GM12878 (cell line): ENCODE measurements at regions not wholly inside any gene's neighbourhood (a gene's known extent, or its start where the extent isn't known, plus 50 kb on each side); places are given as distances from the start of the nearest gene placed in this dataset.

Experiments used
- ATAC-seq: fragments of 200-7000 bp; cut with Tn5 transposase; 3 replicates; pipeline ENCODE4 v1.9.1; 2020; ENCODE audit warnings: mild to moderate bottlenecking, moderate library complexity
- BruUV-seq: library from RNA; stranded (reverse); fragments of 400-500 nt; replicated peaks from 2 replicates; lab custom pipeline; 2021; lab: Mats Ljungman, UMichigan
- CTCF ChIA-PET: fragments of 300-600 bp; sonication (Branson Sonifier 250); formaldehyde crosslinking; extraction: SDS; loops from one replicate; lab custom pipeline; 2021; ENCODE audit warnings: inconsistent platforms; lab: Yijun Ruan, JAX
- POLR2A ChIA-PET: fragments of 350-600 bp; formaldehyde crosslinking; extraction: SDS; loops from one replicate; lab custom pipeline; 2021; ENCODE audit warnings: inconsistent platforms; lab: Charles Lee
- RAD21 ChIA-PET: fragments of 300-600 bp; sonication (Branson Sonifier 250); formaldehyde crosslinking; loops from one replicate; lab custom pipeline; 2023; ENCODE audit warnings: antibody characterized with exemption; ENCODE audit not compliant: unreplicated experiment; lab: Charles Lee
- SMC1A ChIA-PET: fragments of 300-600 bp; sonication (Branson Sonifier 250); formaldehyde crosslinking; loops from one replicate; lab custom pipeline; 2023; ENCODE audit not compliant: unreplicated experiment, uncharacterized antibody; lab: Charles Lee
- DNase-seq: peaks from one replicate; pipeline ENCODE4 v3.0.0-alpha.2; 2011; ENCODE audit warnings: low read depth, low spot score
- FAIRE-seq: peaks from 3 replicates; lab custom pipeline; 2011; peaks lifted over from hg19 to GRCh38; lab: Jason Lieb, UNC
- H2AFZ ChIP-seq: 2 replicates; pipeline ENCODE4 v1.6.0; 2011; ENCODE audit warnings: low read depth, low read length, control low read depth; ENCODE audit not compliant: control insufficient read depth
- H3K27ac ChIP-seq: 2 replicates; pipeline ENCODE4 v1.5.1; 2011; ENCODE audit warnings: control low read depth; ENCODE audit not compliant: control insufficient read depth, insufficient read depth
- H3K27me3 ChIP-seq, 2 experiments: replicated peaks in 1 of 2; 2 replicates each; pipeline versions ENCODE4 v1.6.0 to v1.6.1; 2011; ENCODE audit warnings: low read length in 1 of 2; ENCODE audit not compliant: control insufficient read depth in 2 of 2, insufficient read depth in 2 of 2
- H3K36me3 ChIP-seq, 2 experiments: 2 replicates each; pipeline ENCODE4 v1.5.1; 2011; ENCODE audit warnings: low read length in 1 of 2; ENCODE audit not compliant: control insufficient read depth in 2 of 2, insufficient read depth in 2 of 2
- H3K4me1 ChIP-seq: 2 replicates; pipeline ENCODE4 v1.6.1; 2011; ENCODE audit warnings: mild to moderate bottlenecking, low read length, moderate library complexity, mixed read lengths; ENCODE audit not compliant: control insufficient read depth, insufficient read depth
- H3K4me2 ChIP-seq: 2 replicates; pipeline ENCODE4 v1.6.0; 2011; ENCODE audit warnings: control low read depth; ENCODE audit not compliant: control insufficient read depth, insufficient read depth
- H3K4me3 ChIP-seq: fragments of 200-600 bp; sonication (generic); 2 replicates; pipeline ENCODE4 v1.5.1; 2016
- H3K79me2 ChIP-seq: 2 replicates; pipeline ENCODE4 v1.6.0; 2011; ENCODE audit warnings: low read length; ENCODE audit not compliant: control insufficient read depth, insufficient read depth
- H3K9ac ChIP-seq: 2 replicates; pipeline ENCODE4 v1.8.0; 2011; ENCODE audit warnings: low read length, control low read depth, mixed read lengths; ENCODE audit not compliant: control insufficient read depth, insufficient read depth
- H3K9me3 ChIP-seq: replicated peaks from 3 replicates; pipeline ENCODE4 v1.5.1; 2011; ENCODE audit warnings: mild to moderate bottlenecking, low read length; ENCODE audit not compliant: control insufficient read depth, insufficient read depth
- H4K20me1 ChIP-seq: 2 replicates; pipeline ENCODE4 v1.6.0; 2011; ENCODE audit not compliant: control insufficient read depth, insufficient read depth
- ATF3 ChIP-seq: IDR thresholded peaks from 2 replicates; pipeline ENCODE4 v1.6.1; 2011; ENCODE audit warnings: low read depth, mild to moderate bottlenecking, low read length, moderate library complexity, borderline replicate concordance; ENCODE audit errors: extremely low read depth
- CBX3 ChIP-seq: fragments of 200-600 bp; sonication (generic); IDR thresholded peaks from 2 replicates; pipeline ENCODE4 v1.6.1; 2016; ENCODE audit warnings: low read depth, borderline replicate concordance
- ESRRA ChIP-seq: IDR thresholded peaks from 2 replicates; pipeline ENCODE4 v1.6.1; 2012; ENCODE audit warnings: mild to moderate bottlenecking, low read length, improper control_type of control experiment
- KAT2A ChIP-seq: conservative IDR thresholded peaks from 2 replicates; pipeline ENCODE4 v1.6.1; 2011; ENCODE audit warnings: low read depth, low read length; ENCODE audit not compliant: control insufficient read depth
- KDM1A ChIP-seq: fragments of 200-600 bp; sonication (generic); IDR thresholded peaks from 2 replicates; pipeline ENCODE4 v1.6.1; 2016; ENCODE audit warnings: borderline replicate concordance
- NR2F1 ChIP-seq: fragments of 450-650 bp; conservative IDR thresholded peaks from 2 replicates; pipeline ENCODE4 v1.6.1; 2017; ENCODE audit warnings: mild to moderate bottlenecking
- NRF1 ChIP-seq: conservative IDR thresholded peaks from 2 replicates; pipeline ENCODE4 v1.6.1; 2011; ENCODE audit warnings: mild to moderate bottlenecking, low read depth, low read length, improper control_type of control experiment
- POLR2A ChIP-seq: IDR thresholded peaks from 2 replicates; pipeline ENCODE4 v1.6.1; 2011; ENCODE audit warnings: low read depth, mild to moderate bottlenecking, low read length
- RAD51 ChIP-seq: fragments of 450-650 bp; IDR thresholded peaks from 2 replicates; pipeline ENCODE4 v1.6.1; 2016; ENCODE audit warnings: moderate library complexity, mild to moderate bottlenecking, inconsistent platforms
- RCOR1 ChIP-seq: conservative IDR thresholded peaks from 2 replicates; pipeline ENCODE4 v1.6.1; 2012; ENCODE audit warnings: low read depth, low read length, improper control_type of control experiment
- RELA ChIP-seq: fragments of 450-650 bp; IDR thresholded peaks from 2 replicates; pipeline ENCODE4 v1.8.0; 2014; ENCODE audit warnings: borderline replicate concordance; ENCODE audit not compliant: partially characterized antibody
- SKIL ChIP-seq: fragments of 450-650 bp; IDR thresholded peaks from 2 replicates; pipeline ENCODE4 v1.6.1; 2017; ENCODE audit warnings: mild to moderate bottlenecking, low read depth, inconsistent platforms; ENCODE audit not compliant: poor library complexity, severe bottlenecking
- STAT1 ChIP-seq: fragments of 450-650 bp; conservative IDR thresholded peaks from 2 replicates; pipeline ENCODE4 v1.6.1; 2014; ENCODE audit warnings: antibody characterized with exemption, mild to moderate bottlenecking
- WGBS: methylation state at CpG from one replicate; pipeline ENCODE4 v1.1.6; 2016; ENCODE audit warnings: low lambda C conversion rate; ENCODE audit not compliant: insufficient replicate concordance, insufficient coverage; ENCODE audit errors: missing lambda C conversion rate; 5-methylcytosine and 5-hydroxymethylcytosine counted together
- in situ Hi-C: fragments of 300-500 bp; cut with MboI; formaldehyde crosslinking; loops from 9 replicates; pipeline ENCODE4 v1.14.3; 2018; ENCODE audit warnings: mixed read lengths
- intact Hi-C: fragments of 100-400 bp; cut with micrococcal nuclease; formaldehyde crosslinking; loops from one replicate; pipeline ENCODE4 v1.14.2; 2022; ENCODE audit not compliant: unreplicated experiment
- TF ChIP-seq, protein P1 (sequence below): fragments of 450-650 bp; IDR thresholded peaks from 2 replicates; pipeline ENCODE4 v1.6.1; 2018; ENCODE audit warnings: mild to moderate bottlenecking, low read depth, moderate library complexity; ENCODE audit not compliant: partially characterized antibody
- TF ChIP-seq, protein P2 (sequence below): fragments of 450-650 bp; conservative IDR thresholded peaks from 2 replicates; pipeline ENCODE4 v1.6.1; 2017; ENCODE audit warnings: mild to moderate bottlenecking, moderate library complexity
- TF ChIP-seq, protein P3 (sequence below): fragments of 450-650 bp; IDR thresholded peaks from 2 replicates; pipeline ENCODE4 v1.6.1; 2017; ENCODE audit warnings: low read depth, mild to moderate bottlenecking, moderate library complexity

GRCh38 chr1:60922304-60922703 is 160.1 kb upstream of the NFIA start (continued):
- no peak for TF ChIP-seq RELA
- no peak for TF ChIP-seq NRF1
- TF ChIP-seq RAD51: no peak
- no peak for TF ChIP-seq ATF3
- no peak for TF ChIP-seq POLR2A

GRCh38 chr1:60921175-60921574 is 161.2 kb upstream of the NFIA start:
- RAD21 ChIA-PET: no interaction called here
- intact Hi-C loops (no loop called here), in situ Hi-C loops (no loop called here)
- SMC1A ChIA-PET: no interaction called here
- Histone ChIP-seq H3K4me2 (no peak overlapping the region), H3K27me3 (no peaks in the 10 kb centered on the region; a peak in 1 of 4 replicates), H3K4me1 (no peaks in the 10 kb centered on the region), H3K9ac (no peak overlapping the region), H2AFZ (no peak overlapping the region), H4K20me1 (no peaks in the 10 kb centered on the region), H3K79me2 (no peaks in the 10 kb centered on the region), H3K9me3 (no peaks in the 10 kb centered on the region), H3K36me3 (no peaks in the 10 kb centered on the region), H3K27ac (no peak overlapping the region), H3K4me3 (no peak overlapping the region)
- no TSS peak for BruUV-seq
- FAIRE-seq: no peak
- POLR2A ChIA-PET: no interaction called here
- ATAC-seq: no peak
- no peak for DNase-seq
- 46% methylated on average over 4 of the region's 4 CpGs for WGBS
- CTCF ChIA-PET: no interaction called here
- no peak for TF ChIP-seq RCOR1
- no peak for TF ChIP-seq STAT1
- TF ChIP-seq KDM1A: no peak
- TF ChIP-seq, protein P1, sequence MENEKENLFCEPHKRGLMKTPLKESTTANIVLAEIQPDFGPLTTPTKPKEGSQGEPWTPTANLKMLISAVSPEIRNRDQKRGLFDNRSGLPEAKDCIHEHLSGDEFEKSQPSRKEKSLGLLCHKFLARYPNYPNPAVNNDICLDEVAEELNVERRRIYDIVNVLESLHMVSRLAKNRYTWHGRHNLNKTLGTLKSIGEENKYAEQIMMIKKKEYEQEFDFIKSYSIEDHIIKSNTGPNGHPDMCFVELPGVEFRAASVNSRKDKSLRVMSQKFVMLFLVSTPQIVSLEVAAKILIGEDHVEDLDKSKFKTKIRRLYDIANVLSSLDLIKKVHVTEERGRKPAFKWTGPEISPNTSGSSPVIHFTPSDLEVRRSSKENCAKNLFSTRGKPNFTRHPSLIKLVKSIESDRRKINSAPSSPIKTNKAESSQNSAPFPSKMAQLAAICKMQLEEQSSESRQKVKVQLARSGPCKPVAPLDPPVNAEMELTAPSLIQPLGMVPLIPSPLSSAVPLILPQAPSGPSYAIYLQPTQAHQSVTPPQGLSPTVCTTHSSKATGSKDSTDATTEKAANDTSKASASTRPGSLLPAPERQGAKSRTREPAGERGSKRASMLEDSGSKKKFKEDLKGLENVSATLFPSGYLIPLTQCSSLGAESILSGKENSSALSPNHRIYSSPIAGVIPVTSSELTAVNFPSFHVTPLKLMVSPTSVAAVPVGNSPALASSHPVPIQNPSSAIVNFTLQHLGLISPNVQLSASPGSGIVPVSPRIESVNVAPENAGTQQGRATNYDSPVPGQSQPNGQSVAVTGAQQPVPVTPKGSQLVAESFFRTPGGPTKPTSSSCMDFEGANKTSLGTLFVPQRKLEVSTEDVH: no peak
- TF ChIP-seq, protein P2, sequence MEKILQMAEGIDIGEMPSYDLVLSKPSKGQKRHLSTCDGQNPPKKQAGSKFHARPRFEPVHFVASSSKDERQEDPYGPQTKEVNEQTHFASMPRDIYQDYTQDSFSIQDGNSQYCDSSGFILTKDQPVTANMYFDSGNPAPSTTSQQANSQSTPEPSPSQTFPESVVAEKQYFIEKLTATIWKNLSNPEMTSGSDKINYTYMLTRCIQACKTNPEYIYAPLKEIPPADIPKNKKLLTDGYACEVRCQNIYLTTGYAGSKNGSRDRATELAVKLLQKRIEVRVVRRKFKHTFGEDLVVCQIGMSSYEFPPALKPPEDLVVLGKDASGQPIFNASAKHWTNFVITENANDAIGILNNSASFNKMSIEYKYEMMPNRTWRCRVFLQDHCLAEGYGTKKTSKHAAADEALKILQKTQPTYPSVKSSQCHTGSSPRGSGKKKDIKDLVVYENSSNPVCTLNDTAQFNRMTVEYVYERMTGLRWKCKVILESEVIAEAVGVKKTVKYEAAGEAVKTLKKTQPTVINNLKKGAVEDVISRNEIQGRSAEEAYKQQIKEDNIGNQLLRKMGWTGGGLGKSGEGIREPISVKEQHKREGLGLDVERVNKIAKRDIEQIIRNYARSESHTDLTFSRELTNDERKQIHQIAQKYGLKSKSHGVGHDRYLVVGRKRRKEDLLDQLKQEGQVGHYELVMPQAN: no peak
- TF ChIP-seq KAT2A: no peak
- TF ChIP-seq, protein P3, sequence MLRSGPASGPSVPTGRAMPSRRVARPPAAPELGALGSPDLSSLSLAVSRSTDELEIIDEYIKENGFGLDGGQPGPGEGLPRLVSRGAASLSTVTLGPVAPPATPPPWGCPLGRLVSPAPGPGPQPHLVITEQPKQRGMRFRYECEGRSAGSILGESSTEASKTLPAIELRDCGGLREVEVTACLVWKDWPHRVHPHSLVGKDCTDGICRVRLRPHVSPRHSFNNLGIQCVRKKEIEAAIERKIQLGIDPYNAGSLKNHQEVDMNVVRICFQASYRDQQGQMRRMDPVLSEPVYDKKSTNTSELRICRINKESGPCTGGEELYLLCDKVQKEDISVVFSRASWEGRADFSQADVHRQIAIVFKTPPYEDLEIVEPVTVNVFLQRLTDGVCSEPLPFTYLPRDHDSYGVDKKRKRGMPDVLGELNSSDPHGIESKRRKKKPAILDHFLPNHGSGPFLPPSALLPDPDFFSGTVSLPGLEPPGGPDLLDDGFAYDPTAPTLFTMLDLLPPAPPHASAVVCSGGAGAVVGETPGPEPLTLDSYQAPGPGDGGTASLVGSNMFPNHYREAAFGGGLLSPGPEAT: no peak
- TF ChIP-seq NR2F1: no peak
- no peak for TF ChIP-seq ESRRA
- TF ChIP-seq CBX3: no peak
- TF ChIP-seq SKIL: no peak
